ENCODE measurements at regions not wholly inside any gene's neighbourhood (a gene's known extent, or its start where the extent isn't known, plus 50 kb on each side); places are given as distances from the start of the nearest gene placed in this dataset.

- TF ChIP-seq CTCF (IDR thresholded peaks at IDR 0.05 in 8 of 11, conservative IDR thresholded peaks at IDR 0.05 in 3 of 11) (no peak), POLR2A (IDR thresholded peaks at IDR 0.05) (no peak), POLR2AphosphoS5 (IDR thresholded peaks at IDR 0.05) (no peak)
Observed at GRCh38 chr10:130300608-130301020, 164.4 kb downstream of the GLRX3 start.
